ENCODE measurements at regions not wholly inside any gene's neighbourhood (a gene's known extent, or its start where the extent isn't known, plus 50 kb on each side); places are given as distances from the start of the nearest gene placed in this dataset.
"Not testable (repeated sequence)": the region's sequence is repeated elsewhere in the genome, so short reads cannot be mapped to it uniquely, and the experiment has no call there.

DNA sequence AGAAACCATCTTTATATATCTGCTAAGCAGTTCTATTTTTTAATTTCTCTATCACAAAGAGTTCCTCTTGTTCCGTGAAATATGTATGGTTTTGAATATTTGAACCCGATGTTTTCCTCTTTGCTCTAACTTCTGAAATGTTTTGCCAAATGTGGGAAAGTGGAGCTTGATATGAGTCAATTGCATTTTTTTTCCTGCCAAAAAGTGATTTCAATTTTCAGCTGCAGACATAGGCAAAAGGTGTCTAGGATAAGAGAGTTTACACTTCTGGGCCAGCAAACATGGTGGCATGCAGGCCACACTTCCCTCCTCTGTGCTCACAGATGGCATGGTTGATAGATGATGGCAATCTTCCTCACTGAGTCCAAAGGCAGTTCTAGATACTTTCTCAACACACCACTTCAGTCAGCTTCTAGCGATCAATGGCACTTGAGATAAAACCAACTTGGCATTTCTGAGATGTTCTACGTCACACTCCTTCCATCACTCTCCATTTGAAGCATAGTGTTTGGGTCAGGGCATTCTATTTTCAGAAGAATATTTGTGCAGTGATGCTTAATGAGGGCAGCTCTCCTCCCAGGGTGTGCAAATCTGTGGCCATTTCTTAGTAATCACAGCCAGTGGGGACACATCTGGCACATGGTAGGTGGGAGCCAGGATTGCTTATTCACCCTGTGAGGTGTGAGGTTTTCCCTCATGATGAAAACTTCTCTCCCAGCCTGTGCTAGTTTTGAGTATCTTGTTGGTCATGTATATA lies 54.4 kb upstream of the SCAF4 start:
- no peak overlapping the region for H3K4me3 Mint-ChIP-seq
- H3K27me3 Mint-ChIP-seq (ENCODE audit: insufficient read depth), result no peaks in the 10 kb centered on the region
- DNase-seq (ENCODE audit: low spot score), result no peak
- intact Hi-C loops (cut with micrococcal nuclease), result loop anchor here (1.0 kb wide), 1 partner anchor 472 kb away; no protein-coding TSS in a partner anchor
- H3K4me1 Mint-ChIP-seq (ENCODE audit: low read depth), result no peaks in the 10 kb centered on the region
- no peaks in the 10 kb centered on the region for H3K36me3 Mint-ChIP-seq (ENCODE audit: low read depth)
- H3K27ac Mint-ChIP-seq, result no peak overlapping the region
- peaks cover 7% of the 10 kb centered on the region for H3K9me3 Mint-ChIP-seq

DNA sequence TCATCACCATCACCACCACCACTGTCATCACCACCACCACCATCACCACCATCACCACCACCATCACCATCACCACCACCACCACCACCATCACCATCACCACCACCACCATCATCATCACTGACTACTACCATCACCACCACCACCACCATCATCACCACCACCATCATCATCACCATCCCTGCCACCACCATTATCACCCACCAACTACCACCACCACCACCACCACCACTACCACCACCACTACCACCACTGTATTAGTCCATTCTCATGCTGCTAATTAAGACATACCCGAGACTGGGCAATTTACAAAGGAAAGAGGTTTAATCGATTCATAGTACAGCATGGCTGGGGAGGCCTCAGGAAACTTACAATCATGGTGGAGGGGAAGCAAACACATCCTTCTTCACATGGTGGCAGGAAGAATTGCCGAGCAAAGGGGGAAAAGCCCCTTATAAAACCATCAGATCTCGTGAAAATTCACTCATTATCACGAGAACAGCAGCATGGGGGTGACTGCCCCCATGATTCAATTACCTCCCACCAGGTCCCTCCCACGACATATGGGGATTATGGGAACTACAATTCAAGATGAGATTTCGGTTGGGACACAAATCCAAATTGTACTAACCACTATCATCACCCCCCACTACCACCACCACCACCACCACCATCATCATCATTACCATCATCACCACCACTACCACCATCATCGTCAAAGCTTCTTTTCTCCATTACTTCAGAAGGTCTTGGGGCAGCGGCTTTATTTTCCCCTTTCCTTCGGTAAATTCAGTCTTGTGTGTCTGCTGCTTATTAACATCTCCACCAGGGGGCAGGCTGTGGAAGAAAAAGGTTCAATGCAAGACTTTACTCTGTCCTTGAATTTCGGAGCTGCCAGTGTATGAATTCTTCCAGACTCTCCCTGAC lies 53.6 kb upstream of the SCAF4 start:
- H3K9me3 Mint-ChIP-seq; H3K27me3 Mint-ChIP-seq (ENCODE audit: insufficient read depth); H3K36me3 Mint-ChIP-seq (ENCODE audit: low read depth); H3K27ac Mint-ChIP-seq; H3K4me1 Mint-ChIP-seq (ENCODE audit: low read depth); H3K4me3 Mint-ChIP-seq: not testable (repeated sequence)
- DNase-seq (ENCODE audit: low spot score), result peak; percentile 12
- intact Hi-C loops (cut with micrococcal nuclease), result loop anchor here (1.0 kb wide), 1 partner anchor 473 kb away; no protein-coding TSS in a partner anchor

DNA sequence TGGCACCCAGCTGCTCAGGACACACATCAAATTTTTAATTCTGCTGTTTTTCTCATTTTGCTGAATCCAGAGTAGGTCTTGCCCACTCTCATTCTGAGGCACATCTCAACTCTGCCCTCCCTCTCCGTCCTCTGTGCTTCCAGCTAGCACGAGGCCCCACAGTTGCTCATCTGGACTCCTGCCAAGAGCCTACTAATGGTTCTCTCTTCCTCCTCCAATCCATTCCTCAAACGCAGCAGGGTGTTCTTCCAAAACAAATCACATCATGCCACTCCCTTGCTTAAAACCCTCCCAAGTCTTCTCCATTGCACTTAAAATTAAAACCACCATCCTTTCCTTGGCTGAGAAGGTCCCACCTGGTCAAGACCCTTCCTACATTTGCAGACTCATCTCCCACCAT lies 49.8 kb upstream of the SCAF4 start:
- Mint-ChIP-seq H3K4me3 (no peak overlapping the region), H3K36me3 (ENCODE audit: low read depth) (no peaks in the 10 kb centered on the region), H3K27me3 (ENCODE audit: insufficient read depth) (no peaks in the 10 kb centered on the region), H3K27ac (no peak overlapping the region), H3K4me1 (ENCODE audit: low read depth) (no peaks in the 10 kb centered on the region), H3K9me3 (peaks cover 7% of the 10 kb centered on the region)
- DNase-seq (ENCODE audit: low spot score), result no peak
- intact Hi-C loops (cut with micrococcal nuclease), result no loop called here

All from activated T-helper 1 cell treated with anti-CD3 and anti-CD28 coated beads, Interleukin-12 subunit alpha, Interleukin-12 subunit beta, Interleukin-2, Interleukin-4 antibody, amounts not matched to agents 30 ng/mL and 10 ng/mL and 1 ng/mL, durations not matched to agents 14 hours and 24 hours and 36 hours (primary cell).